ENCODE measurements at regions not wholly inside any gene's neighbourhood (a gene's known extent, or its start where the extent isn't known, plus 50 kb on each side); places are given as distances from the start of the nearest gene placed in this dataset.

DNA sequence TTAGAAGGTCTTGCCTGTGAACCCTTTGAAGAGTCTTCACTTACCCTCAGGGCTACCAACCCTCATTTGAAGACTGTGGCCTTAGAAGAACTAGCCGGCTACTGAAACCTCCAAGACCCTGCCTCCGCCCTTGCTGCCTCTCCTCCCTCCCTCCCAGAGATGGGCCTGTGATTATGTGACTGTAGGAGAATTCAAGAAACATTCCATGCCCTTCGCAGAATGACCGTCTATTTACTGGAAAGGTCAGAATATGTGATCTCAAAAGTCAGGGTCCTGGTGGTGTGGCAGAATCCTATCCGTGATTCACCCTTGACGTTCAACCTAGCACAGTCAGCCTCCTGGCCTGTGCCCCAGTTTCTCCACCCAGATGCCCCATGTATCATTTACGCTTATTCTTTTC, 109.6 kb downstream of the CTNND1 start:
- no peak for DNase-seq (ENCODE audit: low read depth)
- TF ChIP-seq, protein P1, sequence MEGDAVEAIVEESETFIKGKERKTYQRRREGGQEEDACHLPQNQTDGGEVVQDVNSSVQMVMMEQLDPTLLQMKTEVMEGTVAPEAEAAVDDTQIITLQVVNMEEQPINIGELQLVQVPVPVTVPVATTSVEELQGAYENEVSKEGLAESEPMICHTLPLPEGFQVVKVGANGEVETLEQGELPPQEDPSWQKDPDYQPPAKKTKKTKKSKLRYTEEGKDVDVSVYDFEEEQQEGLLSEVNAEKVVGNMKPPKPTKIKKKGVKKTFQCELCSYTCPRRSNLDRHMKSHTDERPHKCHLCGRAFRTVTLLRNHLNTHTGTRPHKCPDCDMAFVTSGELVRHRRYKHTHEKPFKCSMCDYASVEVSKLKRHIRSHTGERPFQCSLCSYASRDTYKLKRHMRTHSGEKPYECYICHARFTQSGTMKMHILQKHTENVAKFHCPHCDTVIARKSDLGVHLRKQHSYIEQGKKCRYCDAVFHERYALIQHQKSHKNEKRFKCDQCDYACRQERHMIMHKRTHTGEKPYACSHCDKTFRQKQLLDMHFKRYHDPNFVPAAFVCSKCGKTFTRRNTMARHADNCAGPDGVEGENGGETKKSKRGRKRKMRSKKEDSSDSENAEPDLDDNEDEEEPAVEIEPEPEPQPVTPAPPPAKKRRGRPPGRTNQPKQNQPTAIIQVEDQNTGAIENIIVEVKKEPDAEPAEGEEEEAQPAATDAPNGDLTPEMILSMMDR (conservative IDR thresholded peaks at IDR 0.05; ENCODE audit: low read depth, low read length) = no peak
- no peak overlapping the region for H3K4me3 ChIP-seq (ENCODE audit: low read depth, low read length)

DNA sequence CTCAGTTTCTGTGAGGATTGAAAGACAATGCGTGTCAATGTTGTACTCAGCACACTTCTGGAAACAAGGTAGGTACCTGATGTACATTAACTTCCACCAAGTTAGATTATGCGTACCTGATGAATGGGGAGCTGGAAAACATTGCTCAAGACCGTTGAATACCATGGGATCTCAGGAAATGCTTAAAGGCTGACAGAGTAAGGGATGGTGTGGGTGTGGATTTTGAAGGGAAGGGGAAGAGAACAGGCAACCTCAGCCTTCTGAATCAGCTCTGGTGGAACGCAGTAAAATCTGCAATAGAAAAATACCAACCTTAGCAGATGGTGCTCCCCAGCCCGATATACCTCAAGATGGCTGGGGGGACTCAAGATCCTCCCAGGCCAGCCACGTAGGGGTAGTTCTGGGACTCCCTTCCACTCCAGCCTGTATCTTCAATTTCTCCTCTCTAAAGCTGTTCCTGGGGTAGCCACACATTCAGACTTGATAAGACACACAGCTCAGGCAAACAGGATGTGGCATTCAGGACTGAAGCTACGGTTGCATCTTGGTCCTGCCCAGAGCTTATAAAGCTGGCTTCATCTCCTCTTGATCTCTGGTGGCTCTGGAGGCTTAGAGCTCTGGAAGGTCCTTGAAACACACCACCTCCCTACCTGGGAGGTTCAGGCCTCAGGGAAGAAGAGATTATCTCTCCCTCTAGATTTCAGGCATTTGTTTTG, 111.8 kb downstream of the CTNND1 start:
- DNase-seq (ENCODE audit: low read depth) = no peak
- TF ChIP-seq, protein P1 (conservative IDR thresholded peaks at IDR 0.05; ENCODE audit: low read depth, low read length) = no peak
- no peak overlapping the region for H3K4me3 ChIP-seq (ENCODE audit: low read depth, low read length)

DNA sequence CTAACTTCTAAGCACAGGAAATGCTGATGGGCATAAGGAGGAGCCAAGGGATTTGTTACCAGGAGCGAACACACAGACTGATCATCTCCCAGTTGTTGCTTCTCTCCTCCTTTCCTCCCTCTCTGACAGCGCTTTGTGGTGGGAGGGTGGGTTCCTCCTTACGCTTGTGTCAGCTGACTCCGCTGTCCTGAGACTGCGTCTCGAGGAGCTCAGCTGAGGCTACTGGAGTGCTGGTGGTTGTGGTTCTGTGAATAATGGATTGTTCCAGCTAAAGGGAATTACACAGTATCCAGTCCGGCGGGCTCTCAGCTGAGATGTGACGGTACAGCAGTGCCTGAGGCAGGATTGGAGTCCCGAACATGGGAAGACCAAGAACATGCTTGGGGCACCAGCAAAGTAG, 113.4 kb downstream of the CTNND1 start:
- no peak overlapping the region for H3K4me3 ChIP-seq (ENCODE audit: low read depth, low read length)
- DNase-seq (ENCODE audit: low read depth) = no peak
- TF ChIP-seq, protein P1 (conservative IDR thresholded peaks at IDR 0.05; ENCODE audit: low read depth, low read length) = no peak

DNA sequence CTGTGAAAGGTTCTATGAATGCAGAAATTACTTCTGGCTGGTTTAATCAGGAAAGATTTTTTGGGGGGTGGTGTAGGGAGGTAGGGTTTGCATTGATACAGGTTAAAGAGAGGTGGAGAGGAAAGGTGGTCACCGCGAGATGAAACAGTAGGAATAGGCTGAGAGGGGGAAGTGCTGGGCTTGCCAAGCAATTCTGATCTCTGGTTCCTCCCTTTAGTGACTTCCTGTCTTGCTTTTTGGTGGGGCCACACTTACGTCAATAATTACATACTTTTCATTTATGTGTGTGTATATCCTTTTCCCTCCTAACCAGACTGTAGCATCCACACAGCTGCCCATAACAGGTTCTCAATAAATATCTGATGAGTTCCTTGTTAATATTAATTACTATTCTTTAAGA, 120.0 kb downstream of the CTNND1 start:
- TF ChIP-seq, protein P1 (conservative IDR thresholded peaks at IDR 0.05; ENCODE audit: low read depth, low read length) = no peak
- H3K4me3 ChIP-seq (ENCODE audit: low read depth, low read length) = no peak overlapping the region
- DNase-seq (ENCODE audit: low read depth) = no peak

DNA sequence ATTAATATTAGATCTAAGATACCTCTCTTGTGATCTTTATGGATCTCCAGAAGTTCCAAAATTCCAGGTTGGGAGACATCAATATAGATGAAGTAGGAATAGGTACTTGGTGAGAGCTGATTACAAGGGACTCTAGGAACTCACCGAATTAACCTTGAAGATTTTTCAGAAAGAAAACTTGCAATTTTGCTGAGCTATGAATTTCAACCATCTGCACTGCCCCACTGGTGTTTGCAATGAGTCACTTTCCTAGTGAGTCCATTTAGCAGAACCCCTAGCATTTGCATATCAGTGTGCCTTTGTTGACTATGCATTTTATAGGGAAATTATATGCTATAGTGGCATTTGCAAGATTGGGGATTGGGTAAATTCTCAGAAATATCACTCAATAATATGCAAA, 122.0 kb downstream of the CTNND1 start:
- DNase-seq (ENCODE audit: low read depth) = no peak
- H3K4me3 ChIP-seq (ENCODE audit: low read depth, low read length) = no peak overlapping the region
- TF ChIP-seq, protein P1 (conservative IDR thresholded peaks at IDR 0.05; ENCODE audit: low read depth, low read length) = no peak

DNA sequence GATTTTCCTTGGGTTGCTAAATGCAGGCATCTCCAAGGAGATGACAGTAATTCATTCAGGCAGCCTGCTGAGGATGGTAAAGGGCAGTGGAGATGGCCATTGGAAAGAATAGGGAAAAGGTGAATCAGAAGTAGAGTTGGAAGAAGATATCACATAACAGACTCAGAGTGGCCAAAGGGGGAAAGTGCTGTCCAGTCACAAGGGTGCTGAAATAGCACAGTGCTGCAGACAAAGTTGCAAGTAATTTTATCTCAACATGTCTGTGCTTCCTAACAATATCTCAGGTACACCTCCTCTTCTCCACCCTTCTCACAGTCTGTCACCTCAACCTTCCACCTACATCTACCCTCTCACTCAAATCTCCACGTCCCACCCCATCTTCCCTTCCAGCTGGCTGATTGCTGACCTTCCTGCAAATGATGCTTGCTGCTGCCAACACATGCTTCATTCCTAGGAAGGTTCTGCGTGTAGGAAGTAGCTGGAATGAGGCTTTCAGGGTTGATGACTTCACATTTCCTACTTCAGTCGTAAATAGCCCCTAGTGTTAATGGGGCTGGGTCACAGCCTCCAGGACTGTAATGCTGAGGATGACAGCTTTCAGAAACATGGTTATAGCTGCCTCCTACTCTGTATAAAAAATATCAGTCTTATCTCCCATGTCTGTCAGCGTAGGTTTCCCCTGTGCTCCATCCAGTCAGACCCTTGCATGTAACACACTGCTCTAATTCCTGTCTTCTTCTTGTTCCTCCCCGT, 123.9 kb downstream of the CTNND1 start:
- TF ChIP-seq, protein P1 (conservative IDR thresholded peaks at IDR 0.05; ENCODE audit: low read depth, low read length) = no peak
- DNase-seq (ENCODE audit: low read depth) = no peak

More for the DNA sequence above, 123.9 kb downstream of the CTNND1 start:
- H3K4me3 ChIP-seq (ENCODE audit: low read depth, low read length) = no peak overlapping the region
